Fibroblast of lung (primary cell): ENCODE measurements at regions not wholly inside any gene's neighbourhood (a gene's known extent, or its start where the extent isn't known, plus 50 kb on each side); places are given as distances from the start of the nearest gene placed in this dataset.

Experiments used
- DNase-seq, 2 donors: peaks; one replicate each; pipeline versions ENCODE4 v3.0.0 to v3.0.0-alpha.2; 2010; ENCODE audit warnings: low read depth in 2 of 2
- H2AFZ ChIP-seq: 2 replicates; pipeline ENCODE4 v1.5.1; 2012; ENCODE audit warnings: low read length, control low read depth, inconsistent platforms
- H3K27ac ChIP-seq: 2 replicates; pipeline ENCODE4 v1.5.1; 2011; ENCODE audit warnings: low read length, control low read depth; ENCODE audit not compliant: insufficient read depth
- H3K27me3 ChIP-seq: 2 replicates; pipeline ENCODE4 v1.5.1; 2011; ENCODE audit warnings: mild to moderate bottlenecking, low read length; ENCODE audit not compliant: control insufficient read depth, insufficient read depth
- H3K36me3 ChIP-seq: 2 replicates; pipeline ENCODE4 v1.5.1; 2011; ENCODE audit warnings: low read length; ENCODE audit not compliant: control insufficient read depth, insufficient read depth
- H3K4me1 ChIP-seq: 2 replicates; pipeline ENCODE4 v1.5.1; 2011; ENCODE audit warnings: low read length; ENCODE audit not compliant: control insufficient read depth, insufficient read depth; ENCODE audit errors: extremely low read depth
- H3K4me2 ChIP-seq: 2 replicates; pipeline ENCODE4 v1.5.1; 2011; ENCODE audit warnings: low read length, control low read depth; ENCODE audit not compliant: insufficient read depth; ENCODE audit errors: extremely low read depth
- H3K4me3 ChIP-seq, 4 experiments: fragments of 200-600 bp in 1 of 4; sonication (generic) in 1 of 4; replicated peaks in 1 of 4; 2 replicates each; pipeline ENCODE4 v1.5.1; 2011 to 2016; ENCODE audit warnings: low read length in 4 of 4, low read depth in 3 of 4, mild to moderate bottlenecking in 3 of 4, control low read depth in 2 of 4, inconsistent platforms in 1 of 4, mixed read lengths in 1 of 4; ENCODE audit not compliant: insufficient read depth in 1 of 4; ENCODE audit errors: control extremely low read depth in 1 of 4
- H3K79me2 ChIP-seq: 2 replicates; pipeline ENCODE4 v1.5.1; 2012; ENCODE audit warnings: mild to moderate bottlenecking, low read length, inconsistent platforms; ENCODE audit not compliant: control insufficient read depth, insufficient read depth
- H3K9ac ChIP-seq: 2 replicates; pipeline ENCODE4 v1.5.1; 2011; ENCODE audit warnings: mild to moderate bottlenecking, low read length, control low read depth; ENCODE audit not compliant: insufficient read depth
- H3K9me3 ChIP-seq: 2 replicates; pipeline ENCODE4 v1.5.1; 2012; ENCODE audit warnings: low read depth, low read length; ENCODE audit not compliant: control insufficient read depth, insufficient read depth
- H4K20me1 ChIP-seq: 2 replicates; pipeline ENCODE4 v1.5.1; 2011; ENCODE audit warnings: low read length; ENCODE audit not compliant: control insufficient read depth, insufficient read depth; ENCODE audit errors: extremely low read depth
- EZH2 ChIP-seq: IDR thresholded peaks from 2 replicates; pipeline ENCODE4 v1.5.1; 2012; ENCODE audit warnings: low read length, control low read depth, mild to moderate bottlenecking; ENCODE audit errors: missing control alignments
- TF ChIP-seq, protein P1 (sequence below), 2 donors: IDR thresholded peaks in 1 of 2; conservative IDR thresholded peaks in 1 of 2; 1 replicate in 1 of 2; 2 replicates in 1 of 2; pipeline ENCODE4 v1.5.1; 2011 to 2012; ENCODE audit warnings: low read length in 2 of 2, control low read depth in 1 of 2, inconsistent platforms in 1 of 2, low read depth in 1 of 2, mild to moderate bottlenecking in 1 of 2

DNA sequence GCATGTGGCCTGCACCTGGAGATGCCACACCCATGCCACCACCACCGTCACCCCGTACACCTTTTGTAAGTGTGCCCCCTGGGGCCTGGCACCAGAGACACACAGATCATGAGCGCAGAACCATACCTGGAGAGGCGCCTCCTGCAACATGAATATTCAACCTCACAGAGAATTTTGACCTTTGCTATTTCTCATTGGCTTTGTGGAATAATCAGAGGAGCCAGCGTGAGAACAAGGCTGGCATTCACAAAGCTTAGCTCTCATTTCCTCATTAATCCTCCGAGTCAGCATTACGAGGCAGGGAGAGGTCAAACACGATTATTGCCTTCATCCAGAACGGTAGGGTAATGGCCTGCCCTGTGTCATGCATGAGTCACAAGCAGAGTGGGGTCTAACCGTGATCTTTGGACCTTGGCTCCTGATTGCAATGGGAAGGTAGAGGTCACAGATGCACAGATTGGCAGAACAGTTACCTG, 73.0 kb upstream of the POMGNT2 start:
- H3K4me1 ChIP-seq, result peaks cover 7% of the 10 kb centered on the region
- no peak overlapping the region for H3K4me2 ChIP-seq
- no peaks in the 10 kb centered on the region for H4K20me1 ChIP-seq
- peak; percentile 6 to 74 for DNase-seq
- H3K9ac ChIP-seq, result no peak overlapping the region
- no peaks in the 10 kb centered on the region for H3K79me2 ChIP-seq
- no peak overlapping the region for H3K4me3 ChIP-seq
- no peak overlapping the region for H3K27ac ChIP-seq
- H3K36me3 ChIP-seq, result no peaks in the 10 kb centered on the region
- no peak overlapping the region for H2AFZ ChIP-seq
- H3K9me3 ChIP-seq, result no peaks in the 10 kb centered on the region
- H3K27me3 ChIP-seq, result no peaks in the 10 kb centered on the region
- TF ChIP-seq EZH2, result no peak

DNA sequence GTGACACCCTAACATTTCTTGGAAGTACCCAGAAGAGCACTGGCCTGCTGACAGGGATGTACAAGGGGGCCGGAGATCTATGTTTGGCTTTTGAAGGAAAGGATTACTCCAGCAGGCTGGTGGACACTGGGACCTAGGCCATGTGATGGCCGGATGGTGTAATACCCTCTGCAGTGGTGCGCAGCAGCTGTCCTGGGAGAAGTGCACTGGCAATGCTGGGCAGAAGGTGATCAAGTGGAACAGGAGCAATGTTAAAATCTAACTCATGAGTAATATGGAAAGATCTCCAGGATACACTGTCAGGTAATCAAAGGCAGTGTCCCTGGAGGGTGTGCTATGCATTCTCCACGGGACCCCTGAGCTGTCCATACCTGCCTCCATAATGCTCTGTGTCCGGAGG, 71.2 kb upstream of the POMGNT2 start:
- H3K27ac ChIP-seq, result no peak overlapping the region
- no peaks in the 10 kb centered on the region for H3K9me3 ChIP-seq
- no peak overlapping the region for H3K4me3 ChIP-seq
- no peak overlapping the region for H2AFZ ChIP-seq
- no peak overlapping the region for H3K4me2 ChIP-seq
- DNase-seq, result no peak
- no peaks in the 10 kb centered on the region for H3K79me2 ChIP-seq
- TF ChIP-seq EZH2, result no peak
- TF ChIP-seq, protein P1, sequence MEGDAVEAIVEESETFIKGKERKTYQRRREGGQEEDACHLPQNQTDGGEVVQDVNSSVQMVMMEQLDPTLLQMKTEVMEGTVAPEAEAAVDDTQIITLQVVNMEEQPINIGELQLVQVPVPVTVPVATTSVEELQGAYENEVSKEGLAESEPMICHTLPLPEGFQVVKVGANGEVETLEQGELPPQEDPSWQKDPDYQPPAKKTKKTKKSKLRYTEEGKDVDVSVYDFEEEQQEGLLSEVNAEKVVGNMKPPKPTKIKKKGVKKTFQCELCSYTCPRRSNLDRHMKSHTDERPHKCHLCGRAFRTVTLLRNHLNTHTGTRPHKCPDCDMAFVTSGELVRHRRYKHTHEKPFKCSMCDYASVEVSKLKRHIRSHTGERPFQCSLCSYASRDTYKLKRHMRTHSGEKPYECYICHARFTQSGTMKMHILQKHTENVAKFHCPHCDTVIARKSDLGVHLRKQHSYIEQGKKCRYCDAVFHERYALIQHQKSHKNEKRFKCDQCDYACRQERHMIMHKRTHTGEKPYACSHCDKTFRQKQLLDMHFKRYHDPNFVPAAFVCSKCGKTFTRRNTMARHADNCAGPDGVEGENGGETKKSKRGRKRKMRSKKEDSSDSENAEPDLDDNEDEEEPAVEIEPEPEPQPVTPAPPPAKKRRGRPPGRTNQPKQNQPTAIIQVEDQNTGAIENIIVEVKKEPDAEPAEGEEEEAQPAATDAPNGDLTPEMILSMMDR (conservative IDR thresholded peaks at IDR 0.05 in 1 of 2, IDR thresholded peaks at IDR 0.05 in 1 of 2; ENCODE audit: low read depth in 1 of 2, low read length in 2 of 2), result no peak
- no peak overlapping the region for H3K9ac ChIP-seq
- H3K27me3 ChIP-seq, result no peaks in the 10 kb centered on the region
- peaks cover 7% of the 10 kb centered on the region for H3K4me1 ChIP-seq
- H3K36me3 ChIP-seq, result no peaks in the 10 kb centered on the region
- H4K20me1 ChIP-seq, result no peaks in the 10 kb centered on the region

DNA sequence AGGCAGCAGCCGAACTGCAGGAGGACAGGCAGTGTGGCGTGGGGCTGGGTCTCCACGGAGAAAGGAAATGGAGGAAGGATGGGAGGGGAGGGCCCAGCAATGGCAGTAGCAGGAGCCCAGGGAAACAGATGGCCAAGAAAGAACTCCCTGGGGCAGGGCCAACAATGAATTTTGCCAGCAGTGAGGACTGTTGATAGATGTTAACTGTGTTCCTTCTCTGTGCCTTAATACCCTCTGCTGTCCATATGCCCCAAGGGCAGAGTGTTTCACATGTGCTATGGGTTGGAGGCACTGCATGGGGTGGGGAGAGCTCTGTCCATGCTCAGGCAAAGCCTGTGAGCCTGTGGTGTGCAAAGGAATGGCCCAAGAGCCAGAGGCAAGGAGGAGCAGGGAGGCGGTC, 70.8 kb upstream of the POMGNT2 start:
- H4K20me1 ChIP-seq, result no peaks in the 10 kb centered on the region
- H3K36me3 ChIP-seq, result no peaks in the 10 kb centered on the region
- no peaks in the 10 kb centered on the region for H3K27me3 ChIP-seq
- no peak overlapping the region for H3K4me3 ChIP-seq
- no peak overlapping the region for H2AFZ ChIP-seq
- TF ChIP-seq, protein P1 (conservative IDR thresholded peaks at IDR 0.05 in 1 of 2, IDR thresholded peaks at IDR 0.05 in 1 of 2; ENCODE audit: low read depth in 1 of 2, low read length in 2 of 2), result no peak
- no peak for TF ChIP-seq EZH2
- H3K79me2 ChIP-seq, result no peaks in the 10 kb centered on the region
- H3K27ac ChIP-seq, result no peak overlapping the region
- H3K4me2 ChIP-seq, result no peak overlapping the region
- H3K9ac ChIP-seq, result no peak overlapping the region
- H3K9me3 ChIP-seq, result no peaks in the 10 kb centered on the region
- DNase-seq, result no peak
- peaks cover 7% of the 10 kb centered on the region for H3K4me1 ChIP-seq
